CD14-positive monocyte (primary cell): ENCODE measurements at regions not wholly inside any gene's neighbourhood (a gene's known extent, or its start where the extent isn't known, plus 50 kb on each side); places are given as distances from the start of the nearest gene placed in this dataset.

Source experiments
- DNase-seq, 3 donors: peaks; one replicate each; pipeline ENCODE4 v3.0.0-alpha.2; 2011 to 2022
- H2AFZ ChIP-seq: 2 replicates; pipeline ENCODE4 v1.6.0; 2012; ENCODE audit warnings: mild to moderate bottlenecking, low read depth, low read length, inconsistent platforms; ENCODE audit not compliant: insufficient read depth, poor library complexity, severe bottlenecking
- H3K27ac ChIP-seq, 2 donors: 1 replicate in 1 of 2; 2 replicates in 1 of 2; pipeline ENCODE4 v1.5.1; 2012 to 2013; ENCODE audit warnings: low read length in 2 of 2, control low read depth in 1 of 2, inconsistent platforms in 1 of 2, low read depth in 1 of 2, mild to moderate bottlenecking in 1 of 2
- H3K27me3 ChIP-seq, 2 donors: one replicate each; pipeline versions ENCODE4 v1.6.0 to v1.6.1; 2011 to 2013; ENCODE audit warnings: low read length in 2 of 2; ENCODE audit not compliant: control insufficient read depth in 2 of 2, insufficient read depth in 2 of 2
- H3K36me3 ChIP-seq, 2 donors: replicated peaks in 1 of 2; 1 replicate in 1 of 2; 2 replicates in 1 of 2; pipeline versions ENCODE4 v1.5.1 to v1.6.1; 2012 to 2013; ENCODE audit warnings: low read length in 2 of 2, control low read depth in 1 of 2, inconsistent platforms in 1 of 2, mild to moderate bottlenecking in 1 of 2; ENCODE audit not compliant: insufficient read depth in 2 of 2, control insufficient read depth in 1 of 2
- H3K4me1 ChIP-seq, 2 donors: 1 replicate in 1 of 2; 2 replicates in 1 of 2; pipeline versions ENCODE4 v1.5.1 to v1.6.1; 2012 to 2013; ENCODE audit warnings: low read length in 2 of 2, control low read depth in 1 of 2, inconsistent platforms in 1 of 2, mild to moderate bottlenecking in 1 of 2, moderate library complexity in 1 of 2; ENCODE audit not compliant: insufficient read depth in 2 of 2, control insufficient read depth in 1 of 2
- H3K4me2 ChIP-seq: replicated peaks from 2 replicates; pipeline ENCODE3; 2012; ENCODE audit warnings: low read length, moderate library complexity, mild to moderate bottlenecking; ENCODE audit not compliant: poor library complexity, severe bottlenecking; ENCODE audit errors: extremely low read depth
- H3K4me3 ChIP-seq, 3 experiments: fragments of 200-600 bp in 1 of 3; sonication (generic) in 1 of 3; replicated peaks in 1 of 3; 1 replicate in 2 of 3; 2 replicates in 1 of 3; pipeline ENCODE4 v1.5.1; 2011 to 2013; ENCODE audit warnings: low read length in 3 of 3, mild to moderate bottlenecking in 3 of 3, control low read depth in 2 of 3, low read depth in 2 of 3, inconsistent platforms in 1 of 3, moderate library complexity in 1 of 3
- H3K79me2 ChIP-seq: 2 replicates; pipeline ENCODE4 v1.6.0; 2012; ENCODE audit warnings: mild to moderate bottlenecking, control low read depth, inconsistent platforms, low read length, moderate library complexity; ENCODE audit not compliant: insufficient read depth
- H3K9ac ChIP-seq: 2 replicates; pipeline ENCODE4 v1.6.0; 2017; ENCODE audit warnings: low read length, mild to moderate bottlenecking; ENCODE audit not compliant: insufficient read depth, poor library complexity, severe bottlenecking
- H3K9me3 ChIP-seq, 2 donors: replicated peaks in 1 of 2; 1 replicate in 1 of 2; 2 replicates in 1 of 2; pipeline versions ENCODE4 v1.5.1 to v1.6.1; 2012 to 2013; ENCODE audit warnings: low read length in 2 of 2, control low read depth in 1 of 2; ENCODE audit not compliant: control insufficient read depth in 1 of 2, insufficient read depth in 1 of 2
- H4K20me1 ChIP-seq: 2 replicates; pipeline ENCODE4 v1.6.0; 2012; ENCODE audit warnings: mild to moderate bottlenecking, low read length, control low read depth, moderate library complexity; ENCODE audit not compliant: insufficient read depth
- H3K27ac Mint-ChIP-seq, 7 donors: one replicate each; pipeline ENCODE4 v1.8.0; 2020; ENCODE audit warnings: mild to moderate bottlenecking in 7 of 7, mixed read lengths in 7 of 7, moderate library complexity in 6 of 7, inconsistent platforms in 2 of 7
- H3K27me3 Mint-ChIP-seq, 3 donors: one replicate each; pipeline ENCODE4 v1.8.0; 2021 to 2022; ENCODE audit warnings: low read depth in 3 of 3, mild to moderate bottlenecking in 3 of 3, mixed read lengths in 3 of 3, moderate library complexity in 3 of 3, inconsistent platforms in 1 of 3
- H3K36me3 Mint-ChIP-seq, 2 donors: one replicate each; pipeline ENCODE4 v1.8.0; 2020; ENCODE audit warnings: mixed read lengths in 2 of 2, inconsistent platforms in 1 of 2, mild to moderate bottlenecking in 1 of 2
- H3K4me1 Mint-ChIP-seq: one replicate; pipeline ENCODE4 v1.8.0; 2020; ENCODE audit warnings: mild to moderate bottlenecking, mixed read lengths
- H3K4me3 Mint-ChIP-seq, 2 donors: one replicate each; pipeline ENCODE4 v1.8.0; 2020; ENCODE audit warnings: mild to moderate bottlenecking in 2 of 2, mixed read lengths in 2 of 2, moderate library complexity in 1 of 2
- H3K9me3 Mint-ChIP-seq, 7 donors: one replicate each; pipeline ENCODE4 v1.8.0; 2020 to 2022; ENCODE audit warnings: mixed read lengths in 7 of 7, mild to moderate bottlenecking in 6 of 7, moderate library complexity in 6 of 7, inconsistent platforms in 2 of 7
- CTCF ChIP-seq: fragments of 200-600 bp; IDR thresholded peaks from one replicate; pipeline ENCODE4 v1.8.0; 2022; ENCODE audit warnings: antibody characterized with exemption, mild to moderate bottlenecking
- WGBS: methylation state at CpG from one replicate; pipeline ENCODE4 v1.1.5; 2013; ENCODE audit warnings: missing lambda C conversion rate; ENCODE audit not compliant: insufficient coverage; 5-methylcytosine and 5-hydroxymethylcytosine counted together
- intact Hi-C, 2 donors: fragments of 100-400 bp; cut with micrococcal nuclease; formaldehyde crosslinking; loops; one replicate each; pipeline versions ENCODE4 v1.15.0 to v1.15.1; 2023

GRCh38 chr16:26742040-26742439 is 324.7 kb upstream of the C16orf82 start:
- Histone ChIP-seq H3K79me2 (no peaks in the 10 kb centered on the region), H3K27ac (no peak overlapping the region), H4K20me1 (no peaks in the 10 kb centered on the region), H3K9ac (no peak overlapping the region), H3K9me3 (no peaks in the 10 kb centered on the region), H3K4me2 (no peak overlapping the region), H3K36me3 (no peaks in the 10 kb centered on the region), H3K4me1 (no peaks in the 10 kb centered on the region), H3K27me3 (no peaks in the 10 kb centered on the region), H3K4me3 (no peak overlapping the region), H2AFZ (no peak overlapping the region)
- Mint-ChIP-seq H3K4me1 (no peaks in the 10 kb centered on the region), H3K27ac (no peak overlapping the region), H3K9me3 (peaks cover 0 to 4% (median 0%) of the 10 kb centered on the region in 7 donors), H3K27me3 (peaks cover 1 to 3% (median 3%) of the 10 kb centered on the region in 3 donors), H3K36me3 (no peaks in the 10 kb centered on the region), H3K4me3 (no peak overlapping the region)
- DNase-seq = no peak
- WGBS = 55% methylated on average over 2 of the region's 2 CpGs
- intact Hi-C loops = no loop called here
- no peak for TF ChIP-seq CTCF

- H3K36me3 Mint-ChIP-seq = no peaks in the 10 kb centered on the region
- H3K27me3 ChIP-seq = no peaks in the 10 kb centered on the region
- H3K4me3 Mint-ChIP-seq = no peak overlapping the region
- no peak overlapping the region for H3K4me2 ChIP-seq
- no peak overlapping the region for H3K27ac ChIP-seq
- no peak overlapping the region for H3K27ac Mint-ChIP-seq
- no peak for TF ChIP-seq CTCF
- H3K4me1 Mint-ChIP-seq = no peaks in the 10 kb centered on the region
- H4K20me1 ChIP-seq = no peaks in the 10 kb centered on the region
- no peak overlapping the region for H2AFZ ChIP-seq
- peaks cover 0 to 9% (median 3%) of the 10 kb centered on the region in 3 donors for H3K27me3 Mint-ChIP-seq
- H3K9ac ChIP-seq = no peak overlapping the region
- DNase-seq = no peak
- no peaks in the 10 kb centered on the region for H3K36me3 ChIP-seq
- intact Hi-C loops = no loop called here
- H3K9me3 Mint-ChIP-seq = peaks cover 0 to 2% (median 0%) of the 10 kb centered on the region in 7 donors
- WGBS = no CpG with 5 or more reads among the region's 5 CpGs
- no peaks in the 10 kb centered on the region for H3K9me3 ChIP-seq
- H3K4me1 ChIP-seq = no peaks in the 10 kb centered on the region
- H3K79me2 ChIP-seq = no peaks in the 10 kb centered on the region
- H3K4me3 ChIP-seq = no peak overlapping the region
These were observed 322.3 kb upstream of the C16orf82 start for GRCh38 chr16:26744430-26744829.
